HEK293T (cell line): ENCODE measurements at regions not wholly inside any gene's neighbourhood (a gene's known extent, or its start where the extent isn't known, plus 50 kb on each side); places are given as distances from the start of the nearest gene placed in this dataset.

Experiments
- CTCF ChIA-PET: fragments of 350-600 bp; formaldehyde crosslinking; extraction: SDS; loops from one replicate; lab custom pipeline; 2021; ENCODE audit warnings: antibody characterized with exemption, inconsistent platforms; lab: Yijun Ruan, JAX
- POLR2A ChIA-PET: fragments of 350-600 bp; formaldehyde crosslinking; extraction: SDS; loops from one replicate; lab custom pipeline; 2020; ENCODE audit warnings: antibody characterized with exemption, inconsistent platforms; lab: Yijun Ruan, JAX
- DNase-seq: peaks from one replicate; pipeline ENCODE4 v3.0.0; 2012; ENCODE audit warnings: mixed read lengths; ENCODE audit errors: extremely low spot score
- ARNT ChIP-seq: fragments of 450-650 bp; IDR thresholded peaks from 2 replicates; pipeline ENCODE4 v1.6.1; 2017; ENCODE audit warnings: mild to moderate bottlenecking
- BHLHE40 ChIP-seq: fragments of 450-650 bp; IDR thresholded peaks from 2 replicates; pipeline ENCODE4 v1.6.1; 2016; ENCODE audit warnings: mild to moderate bottlenecking, moderate library complexity, borderline replicate concordance
- CTBP1 ChIP-seq: fragments of 450-650 bp; IDR thresholded peaks from 2 replicates; pipeline ENCODE4 v1.6.1; 2016; ENCODE audit warnings: borderline replicate concordance
- ELF4 ChIP-seq: fragments of 450-650 bp; IDR thresholded peaks from 2 replicates; pipeline ENCODE4 v1.6.1; 2017; ENCODE audit warnings: antibody characterized with exemption
- FOXA1 ChIP-seq: fragments of 450-650 bp; IDR thresholded peaks from 2 replicates; pipeline ENCODE4 v1.6.1; 2016; ENCODE audit warnings: mild to moderate bottlenecking
- FOXK2 ChIP-seq: fragments of 450-650 bp; IDR thresholded peaks from 2 replicates; pipeline ENCODE4 v1.6.1; 2016; ENCODE audit warnings: mild to moderate bottlenecking
- FOXM1 ChIP-seq: fragments of 450-650 bp; IDR thresholded peaks from 2 replicates; pipeline ENCODE4 v1.6.1; 2017; ENCODE audit warnings: mild to moderate bottlenecking, borderline replicate concordance
- HDGF ChIP-seq: fragments of 450-650 bp; IDR thresholded peaks from 2 replicates; pipeline ENCODE4 v1.6.1; 2017; ENCODE audit warnings: antibody characterized with exemption, borderline replicate concordance
- L3MBTL2 ChIP-seq: fragments of 450-650 bp; conservative IDR thresholded peaks from 2 replicates; pipeline ENCODE4 v1.6.1; 2016; ENCODE audit warnings: mild to moderate bottlenecking
- LEF1 ChIP-seq: fragments of 450-650 bp; IDR thresholded peaks from 2 replicates; pipeline ENCODE4 v1.6.1; 2017; ENCODE audit warnings: mild to moderate bottlenecking, borderline replicate concordance
- NFRKB ChIP-seq: fragments of 450-650 bp; IDR thresholded peaks from 2 replicates; pipeline ENCODE4 v1.6.1; 2016; ENCODE audit warnings: mild to moderate bottlenecking, moderate library complexity
- SP1 ChIP-seq: fragments of 450-650 bp; IDR thresholded peaks from 2 replicates; pipeline ENCODE4 v1.6.1; 2017
- SUZ12 ChIP-seq: fragments of 450-650 bp; IDR thresholded peaks from 2 replicates; pipeline ENCODE4 v1.6.1; 2016; ENCODE audit warnings: mild to moderate bottlenecking
- TARDBP ChIP-seq: fragments of 450-650 bp; IDR thresholded peaks from 2 replicates; pipeline ENCODE4 v1.6.1; 2016
- ZNF384 ChIP-seq: fragments of 450-650 bp; IDR thresholded peaks from 2 replicates; pipeline ENCODE4 v1.6.1; 2016
- TF ChIP-seq, protein P1 (sequence below): fragments of 450-650 bp; IDR thresholded peaks from 2 replicates; pipeline ENCODE4 v1.6.1; 2016

DNA sequence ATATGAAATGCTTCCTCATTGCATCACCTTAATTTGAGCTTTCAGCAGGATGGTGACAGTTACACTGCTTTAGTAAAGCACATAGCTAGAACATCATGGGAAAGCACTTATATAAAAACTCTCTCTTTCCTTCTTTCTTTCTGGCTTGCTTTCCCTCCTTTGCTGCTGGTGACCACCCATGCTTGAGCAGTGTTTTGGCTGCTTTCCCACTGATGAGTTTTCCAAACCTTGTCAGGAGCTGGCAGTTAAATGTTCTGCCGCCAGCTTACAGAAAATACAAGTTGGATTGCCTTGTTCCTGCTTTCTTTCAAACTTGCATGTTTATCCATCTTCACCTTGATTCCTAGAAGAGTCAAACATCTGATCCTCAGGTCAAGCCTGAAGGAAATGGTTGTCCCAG, 323.9 kb downstream of the FOXA2 start:
- DNase-seq = no peak
- TF ChIP-seq NFRKB (no peak), ZNF384 (no peak), SP1 (no peak), FOXK2 (no peak), TARDBP (no peak), ELF4 (no peak)
- CTCF ChIA-PET = no interaction called here
- POLR2A ChIA-PET = no interaction called here

DNA sequence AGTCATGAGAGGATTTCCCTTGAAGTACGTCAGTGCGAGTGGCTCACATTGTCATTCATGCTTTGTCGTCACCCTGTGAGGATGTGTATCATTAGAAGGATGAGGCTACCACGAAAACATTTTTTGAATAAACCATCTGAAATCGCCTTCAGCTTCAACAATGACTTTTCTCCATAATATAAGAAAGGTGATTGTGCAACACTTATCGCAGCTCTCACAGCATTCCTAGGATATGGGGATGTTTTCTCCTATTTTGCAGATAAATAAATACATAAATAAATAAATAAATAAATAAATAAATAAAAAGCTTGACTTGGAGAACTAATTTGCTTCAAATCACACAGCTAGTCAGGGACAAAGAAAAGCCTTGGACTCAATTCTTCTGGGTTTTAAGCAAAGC, 326.5 kb downstream of the FOXA2 start:
- TF ChIP-seq LEF1 (no peak), BHLHE40 (no peak), L3MBTL2 (no peak), FOXK2 (no peak), ZNF384 (no peak), HDGF (no peak), FOXM1 (no peak), TARDBP (no peak), SUZ12 (no peak), CTBP1 (no peak), ELF4 (no peak), NFRKB (no peak), FOXA1 (no peak), ARNT (no peak), SP1 (no peak)
- TF ChIP-seq, protein P1, sequence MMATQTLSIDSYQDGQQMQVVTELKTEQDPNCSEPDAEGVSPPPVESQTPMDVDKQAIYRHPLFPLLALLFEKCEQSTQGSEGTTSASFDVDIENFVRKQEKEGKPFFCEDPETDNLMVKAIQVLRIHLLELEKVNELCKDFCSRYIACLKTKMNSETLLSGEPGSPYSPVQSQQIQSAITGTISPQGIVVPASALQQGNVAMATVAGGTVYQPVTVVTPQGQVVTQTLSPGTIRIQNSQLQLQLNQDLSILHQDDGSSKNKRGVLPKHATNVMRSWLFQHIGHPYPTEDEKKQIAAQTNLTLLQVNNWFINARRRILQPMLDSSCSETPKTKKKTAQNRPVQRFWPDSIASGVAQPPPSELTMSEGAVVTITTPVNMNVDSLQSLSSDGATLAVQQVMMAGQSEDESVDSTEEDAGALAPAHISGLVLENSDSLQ = no peak
- ChIA-PET CTCF (no interaction called here), POLR2A (no interaction called here)
- no peak for DNase-seq

DNA sequence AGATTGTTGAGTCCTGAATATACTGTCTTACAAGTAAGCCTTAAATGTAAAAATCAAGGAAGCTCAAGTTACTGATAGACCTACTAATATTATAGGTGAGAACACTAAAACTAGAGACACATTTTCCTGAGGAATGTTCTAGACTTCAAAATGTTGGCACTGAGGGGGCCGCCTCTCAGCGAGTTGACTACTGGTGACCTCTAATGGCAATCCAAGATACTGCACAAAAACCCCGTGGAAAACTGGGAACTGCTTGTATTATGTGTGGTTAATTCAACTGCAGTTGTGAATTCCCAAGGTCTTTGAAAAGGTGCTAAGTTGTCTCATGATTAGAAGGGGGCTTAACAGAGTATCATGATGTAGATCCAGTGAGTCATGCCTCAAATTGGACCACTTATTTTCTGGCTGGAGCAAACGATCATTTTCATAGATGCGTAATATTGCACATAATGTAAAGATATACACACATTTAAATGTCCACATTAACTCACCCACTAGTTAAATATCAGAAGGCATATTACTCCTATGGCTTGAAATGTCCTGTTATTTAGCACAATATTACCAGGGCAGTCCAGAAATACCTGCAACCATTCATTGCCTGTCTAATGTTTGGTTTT, 336.2 kb downstream of the FOXA2 start:
- CTCF ChIA-PET = interaction anchor here (0.6 kb wide), 1 partner anchor 373 kb away, joined by 4 read pairs; no protein-coding TSS in a partner anchor
- POLR2A ChIA-PET = no interaction called here
- peak; percentile 17 for DNase-seq
- TF ChIP-seq NFRKB (no peak), FOXM1 (no peak), SP1 (no peak), TARDBP (no peak), CTBP1 (no peak), SUZ12 (no peak), L3MBTL2 (no peak), BHLHE40 (no peak), ZNF384 (no peak), FOXA1 (no peak), LEF1 (no peak), FOXK2 (no peak)
- TF ChIP-seq, protein P1 = no peak

DNA sequence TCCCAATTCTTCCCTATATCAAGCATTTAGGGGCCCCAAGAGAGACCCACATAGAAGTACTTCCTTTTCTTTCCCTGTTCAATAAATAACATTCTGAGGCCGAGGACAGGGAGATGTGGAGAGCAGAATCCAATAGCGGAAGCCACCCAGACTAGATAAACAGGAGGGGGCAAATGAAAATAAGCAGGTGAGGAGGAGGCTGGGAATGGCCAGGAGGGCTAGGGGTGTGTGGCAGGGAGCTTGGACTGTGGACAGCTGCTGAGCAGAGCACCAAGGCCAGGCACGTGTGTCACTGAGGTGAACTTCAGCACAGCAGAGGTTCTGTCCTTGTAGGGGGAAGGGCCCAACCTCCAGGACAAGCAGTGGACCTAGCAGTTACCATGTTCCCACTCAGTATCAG, 339.2 kb downstream of the FOXA2 start:
- no peak for DNase-seq
- TF ChIP-seq ZNF384 (no peak), ELF4 (no peak), TARDBP (no peak), NFRKB (no peak), BHLHE40 (no peak), CTBP1 (no peak), SP1 (no peak)
- ChIA-PET POLR2A (no interaction called here), CTCF (interaction anchor here (1.0 kb wide), 1 partner anchor 477 kb away, joined by 3 read pairs; no protein-coding TSS in a partner anchor)

DNA sequence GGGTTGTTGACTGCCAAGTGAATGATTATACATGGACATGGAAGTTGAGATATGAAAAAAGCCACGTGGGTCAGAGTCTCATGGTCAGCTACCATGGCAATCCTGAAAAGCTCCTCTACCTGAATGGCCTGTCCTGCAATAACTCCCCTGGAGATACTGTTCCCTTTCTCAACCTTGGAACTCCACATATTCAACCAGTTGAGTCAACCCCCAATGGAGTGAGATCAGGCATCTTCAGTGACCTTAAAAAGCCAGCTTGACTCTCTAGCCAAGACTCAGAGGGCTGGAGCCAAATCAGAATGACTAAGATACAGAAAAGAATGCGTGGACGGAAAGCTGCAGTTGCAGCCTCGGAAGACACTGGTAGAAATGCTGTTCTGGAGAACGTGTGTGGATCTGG, 341.3 kb downstream of the FOXA2 start:
- TF ChIP-seq L3MBTL2 = no peak
- TF ChIP-seq CTBP1 = no peak
- POLR2A ChIA-PET = no interaction called here
- no peak for DNase-seq
- CTCF ChIA-PET = no interaction called here

DNA sequence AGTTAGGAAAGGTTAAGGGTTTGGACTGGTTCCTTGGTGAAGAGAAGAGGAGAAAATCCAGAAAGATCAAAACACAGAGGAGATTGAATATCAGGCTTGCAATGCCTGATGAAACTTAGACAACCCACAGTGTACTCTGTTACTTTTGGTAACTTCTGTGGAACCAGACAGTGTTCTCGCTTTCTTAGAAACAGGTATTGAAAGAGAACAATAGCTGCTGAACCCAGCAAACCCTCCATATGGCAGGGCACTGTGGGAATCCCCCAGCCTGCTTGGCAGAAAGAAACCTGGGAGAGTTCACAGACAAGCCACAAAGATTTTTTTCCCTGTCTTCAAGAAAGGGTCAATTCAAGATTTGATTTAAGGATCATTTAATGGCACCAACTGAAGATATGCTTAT, 342.8 kb downstream of the FOXA2 start:
- ChIA-PET CTCF (no interaction called here), POLR2A (no interaction called here)
- no peak for DNase-seq
- TF ChIP-seq BHLHE40 = no peak
- no peak for TF ChIP-seq HDGF
- TF ChIP-seq CTBP1 = no peak
- TF ChIP-seq L3MBTL2 = no peak
- TF ChIP-seq ARNT = no peak
- TF ChIP-seq SUZ12 = no peak
- TF ChIP-seq SP1 = no peak
- no peak for TF ChIP-seq ZNF384
- TF ChIP-seq FOXA1 = no peak
- TF ChIP-seq FOXK2 = no peak
- no peak for TF ChIP-seq TARDBP
- TF ChIP-seq ELF4 = no peak
- TF ChIP-seq, protein P1 = no peak
- no peak for TF ChIP-seq LEF1
- no peak for TF ChIP-seq NFRKB
- no peak for TF ChIP-seq FOXM1

DNA sequence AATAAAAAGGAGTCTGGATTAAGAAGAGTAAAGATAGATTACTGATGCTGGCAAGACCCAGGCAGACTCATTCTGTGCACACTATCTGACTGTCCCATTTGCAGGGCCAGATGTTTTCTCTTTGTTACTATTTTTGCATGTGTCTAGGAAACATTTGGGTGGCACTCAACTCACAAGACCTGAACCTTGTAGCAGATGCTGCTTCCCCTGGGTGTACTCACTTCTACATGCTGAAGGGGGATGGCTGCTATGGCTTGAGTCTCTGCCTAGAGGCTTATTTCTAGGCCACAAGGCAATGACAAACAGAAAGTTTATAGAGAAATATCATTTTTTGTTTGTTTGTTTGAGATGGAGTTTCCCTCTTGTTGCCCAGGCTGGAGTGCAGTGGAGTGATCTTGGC, 351.4 kb downstream of the FOXA2 start:
- TF ChIP-seq HDGF = no peak
- no peak for TF ChIP-seq FOXA1
- ChIA-PET POLR2A (no interaction called here), CTCF (no interaction called here)
- DNase-seq = no peak
